Astrocyte (in vitro differentiated cells and primary cell): ENCODE measurements at regions not wholly inside any gene's neighbourhood (a gene's known extent, or its start where the extent isn't known, plus 50 kb on each side); places are given as distances from the start of the nearest gene placed in this dataset.

Experiments used
- DNase-seq: peaks from one replicate; pipeline ENCODE4 v3.0.0-alpha.2; 2010; ENCODE audit warnings: low read depth
- FAIRE-seq: peaks from 2 replicates; lab custom pipeline; 2011; peaks lifted over from hg19 to GRCh38; lab: Jason Lieb, UNC
- H2AFZ ChIP-seq: 2 replicates; pipeline ENCODE4 v1.6.0; 2012; ENCODE audit warnings: low read depth, low read length, inconsistent platforms
- H3K27ac ChIP-seq: 2 replicates; pipeline ENCODE4 v1.5.1; 2011; ENCODE audit warnings: low read depth, low read length, inconsistent platforms
- H3K27me3 ChIP-seq: 2 replicates; pipeline ENCODE4 v1.6.0; 2011; ENCODE audit warnings: low read length, inconsistent platforms; ENCODE audit not compliant: insufficient read depth
- H3K36me3 ChIP-seq: 2 replicates; pipeline ENCODE4 v1.5.1; 2011; ENCODE audit warnings: low read length, inconsistent platforms; ENCODE audit not compliant: insufficient read depth
- H3K4me1 ChIP-seq: 2 replicates; pipeline ENCODE4 v1.5.1; 2011; ENCODE audit warnings: low read length, inconsistent platforms; ENCODE audit not compliant: insufficient read depth
- H3K4me2 ChIP-seq: 2 replicates; pipeline ENCODE4 v1.6.0; 2012; ENCODE audit warnings: low read length, inconsistent platforms
- H3K4me3 ChIP-seq: 2 replicates; pipeline ENCODE4 v1.5.1; 2011; ENCODE audit warnings: low read depth, mild to moderate bottlenecking, low read length, inconsistent platforms; ENCODE audit not compliant: insufficient read depth
- H3K79me2 ChIP-seq: 2 replicates; pipeline ENCODE4 v1.6.0; 2012; ENCODE audit warnings: mild to moderate bottlenecking, low read length, inconsistent platforms; ENCODE audit not compliant: insufficient read depth
- H3K9ac ChIP-seq: 2 replicates; pipeline ENCODE4 v1.6.0; 2012; ENCODE audit warnings: mild to moderate bottlenecking, low read length, inconsistent platforms
- H3K9me3 ChIP-seq: 2 replicates; pipeline ENCODE4 v1.5.1; 2012; ENCODE audit warnings: low read depth, mild to moderate bottlenecking, low read length, inconsistent platforms; ENCODE audit not compliant: insufficient read depth
- H4K20me1 ChIP-seq: 2 replicates; pipeline ENCODE4 v1.6.0; 2012; ENCODE audit warnings: low read length, inconsistent platforms; ENCODE audit not compliant: insufficient read depth
- H3K27ac Mint-ChIP-seq: one replicate; pipeline ENCODE4 v1.8.0; 2021; ENCODE audit warnings: mild to moderate bottlenecking, mixed read lengths; ENCODE audit not compliant: unreplicated experiment
- H3K27me3 Mint-ChIP-seq: one replicate; pipeline ENCODE4 v1.8.0; 2021; ENCODE audit warnings: low read depth, mixed read lengths; ENCODE audit not compliant: unreplicated experiment
- H3K36me3 Mint-ChIP-seq: one replicate; pipeline ENCODE4 v1.8.0; 2021; ENCODE audit warnings: low read depth, mixed read lengths; ENCODE audit not compliant: unreplicated experiment
- H3K4me1 Mint-ChIP-seq: one replicate; pipeline ENCODE4 v1.8.0; 2021; ENCODE audit warnings: low read depth, mixed read lengths; ENCODE audit not compliant: unreplicated experiment
- H3K4me3 Mint-ChIP-seq: one replicate; pipeline ENCODE4 v1.8.0; 2021; ENCODE audit warnings: mild to moderate bottlenecking, moderate library complexity, mixed read lengths; ENCODE audit not compliant: unreplicated experiment
- H3K9me3 Mint-ChIP-seq: one replicate; pipeline ENCODE4 v1.8.0; 2021; ENCODE audit warnings: mild to moderate bottlenecking, mixed read lengths; ENCODE audit not compliant: unreplicated experiment
- CTCF ChIP-seq: IDR thresholded peaks from 2 replicates; pipeline ENCODE4 v1.5.1; 2011; ENCODE audit warnings: low read depth, mild to moderate bottlenecking, inconsistent platforms, low read length, moderate library complexity; ENCODE audit not compliant: insufficient read depth
- EZH2 ChIP-seq: IDR thresholded peaks from 2 replicates; pipeline ENCODE4 v1.6.1; 2012; ENCODE audit warnings: mild to moderate bottlenecking, low read length, inconsistent platforms; ENCODE audit not compliant: insufficient read depth

DNA sequence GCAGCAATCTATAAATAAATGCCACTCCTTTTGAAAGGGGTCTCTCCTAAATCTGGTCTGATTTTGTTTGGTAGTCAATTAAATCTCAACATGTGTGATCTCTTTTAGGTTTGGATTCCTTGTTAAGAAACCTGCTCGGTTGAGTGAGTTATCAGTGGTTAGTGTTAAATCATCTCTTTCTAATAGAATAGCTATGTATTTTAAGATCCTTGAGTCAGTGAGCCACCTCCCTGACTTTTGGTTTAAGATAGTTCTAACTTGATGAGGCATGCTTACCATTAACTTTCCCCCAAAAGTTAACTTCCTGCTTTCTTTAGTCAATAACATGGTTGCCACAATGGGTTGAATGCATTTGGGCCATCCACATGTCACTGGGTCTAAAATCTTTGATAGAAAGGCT, 93.1 kb upstream of the OLFM3 start:
- H2AFZ ChIP-seq: no peak overlapping the region
- peaks cover 2% of the 10 kb centered on the region for H3K27me3 Mint-ChIP-seq
- no peaks in the 10 kb centered on the region for H3K79me2 ChIP-seq
- no peak for TF ChIP-seq CTCF
- TF ChIP-seq EZH2: no peak
- peaks cover 8% of the 10 kb centered on the region for H3K9me3 Mint-ChIP-seq
- no peak overlapping the region for H3K9ac ChIP-seq
- FAIRE-seq (no peak), DNase-seq (no peak)
- no peak overlapping the region for H3K4me3 Mint-ChIP-seq
- H3K9me3 ChIP-seq: no peaks in the 10 kb centered on the region
- no peaks in the 10 kb centered on the region for H4K20me1 ChIP-seq
- no peak overlapping the region for H3K27ac Mint-ChIP-seq
- H3K27me3 ChIP-seq: no peaks in the 10 kb centered on the region
- no peak overlapping the region for H3K27ac ChIP-seq
- H3K36me3 ChIP-seq: no peaks in the 10 kb centered on the region
- H3K4me3 ChIP-seq: no peak overlapping the region
- H3K36me3 Mint-ChIP-seq: peaks cover 2% of the 10 kb centered on the region
- no peak overlapping the region for H3K4me2 ChIP-seq
- no peaks in the 10 kb centered on the region for H3K4me1 Mint-ChIP-seq
- H3K4me1 ChIP-seq: no peaks in the 10 kb centered on the region

- no peak overlapping the region for H2AFZ ChIP-seq
- no peak for FAIRE-seq
These were observed 89.2 kb upstream of the OLFM3 start for GRCh38 chr1:102085896-102086295.

More at GRCh38 chr1:102085896-102086295, 89.2 kb upstream of the OLFM3 start:
- peak overlapping the region; percentile 86 for H3K27ac Mint-ChIP-seq
- Histone ChIP-seq H3K27ac (no peak overlapping the region), H3K36me3 (no peaks in the 10 kb centered on the region), H3K4me2 (no peak overlapping the region), H3K27me3 (no peaks in the 10 kb centered on the region), H3K4me1 (no peaks in the 10 kb centered on the region), H4K20me1 (no peaks in the 10 kb centered on the region), H3K9me3 (no peaks in the 10 kb centered on the region), H3K79me2 (no peaks in the 10 kb centered on the region), H3K4me3 (no peak overlapping the region), H3K9ac (no peak overlapping the region)
- H3K4me3 Mint-ChIP-seq: peak overlapping the region; percentile 65
- TF ChIP-seq CTCF (no peak), EZH2 (no peak)
- no peak for DNase-seq
- H3K4me1 Mint-ChIP-seq: no peaks in the 10 kb centered on the region
- H3K9me3 Mint-ChIP-seq: peaks cover 8% of the 10 kb centered on the region
- peaks cover 2% of the 10 kb centered on the region for H3K27me3 Mint-ChIP-seq
- H3K36me3 Mint-ChIP-seq: peaks cover 2% of the 10 kb centered on the region
